22Rv1 (cell line): ENCODE measurements at regions not wholly inside any gene's neighbourhood (a gene's known extent, or its start where the extent isn't known, plus 50 kb on each side); places are given as distances from the start of the nearest gene placed in this dataset.

Experiments used
- H3K27ac ChIP-seq: fragments of 450-650 bp; 2 replicates; pipeline ENCODE4 v1.5.1; 2017
- CTCF ChIP-seq: fragments of 450-650 bp; IDR thresholded peaks from 2 replicates; pipeline ENCODE4 v1.5.1; 2017; ENCODE audit warnings: mild to moderate bottlenecking
- ZFX ChIP-seq: fragments of 450-650 bp; IDR thresholded peaks from 2 replicates; pipeline ENCODE4 v1.6.1; 2017; ENCODE audit warnings: antibody characterized with exemption, borderline replicate concordance

GRCh38 chr12:47023953-47024352 lies 55.5 kb upstream of the PCED1B start:
- no peak for TF ChIP-seq CTCF
- TF ChIP-seq ZFX, result no peak
- no peak overlapping the region for H3K27ac ChIP-seq

- H3K27ac ChIP-seq, result no peak overlapping the region
- TF ChIP-seq ZFX (no peak), CTCF (no peak)
These were observed 55.0 kb upstream of the PCED1B start for GRCh38 chr12:47024463-47024862.

- H3K27ac ChIP-seq, result no peak overlapping the region
- TF ChIP-seq ZFX (no peak), CTCF (no peak)
These were observed 54.1 kb upstream of the PCED1B start for GRCh38 chr12:47025349-47025748.

- H3K27ac ChIP-seq, result no peak overlapping the region
- TF ChIP-seq CTCF, result no peak
- TF ChIP-seq ZFX, result no peak
These were observed 53.6 kb upstream of the PCED1B start for GRCh38 chr12:47025798-47026197.

- no peak overlapping the region for H3K27ac ChIP-seq
- TF ChIP-seq ZFX (no peak), CTCF (no peak)
These were observed 53.1 kb upstream of the PCED1B start for GRCh38 chr12:47026291-47026690.
